ENCODE measurements at regions not wholly inside any gene's neighbourhood (a gene's known extent, or its start where the extent isn't known, plus 50 kb on each side); places are given as distances from the start of the nearest gene placed in this dataset.

- Mint-ChIP-seq H3K27ac (no peak overlapping the region), H3K36me3 (no peaks in the 10 kb centered on the region), H3K27me3 (ENCODE audit: low read depth in 2 of 2) (peaks cover 50 to 89% of the 10 kb centered on the region in 2 donors), H3K4me3 (no peak overlapping the region), H3K4me1 (peaks cover 14 to 18% of the 10 kb centered on the region in 2 donors), H3K9me3 (no peaks in the 10 kb centered on the region)
- peaks cover 6% of the 10 kb centered on the region for H3K4me1 ChIP-seq (ENCODE audit: control insufficient read depth, insufficient read depth, low read length)
- no peak overlapping the region for H3K27ac ChIP-seq (ENCODE audit: low read length)
- intact Hi-C loops (cut with micrococcal nuclease): no loop called here
- ATAC-seq (no peak), DNase-seq (no peak)
- 72% methylated on average over 6 of the region's 7 CpGs for WGBS (ENCODE audit: insufficient coverage)
- H3K27me3 ChIP-seq (ENCODE audit: control insufficient read depth, insufficient read depth, low read length): peaks cover 34% of the 10 kb centered on the region
- H3K4me3 ChIP-seq (ENCODE audit: low read length): no peak overlapping the region
- H3K36me3 ChIP-seq (ENCODE audit: control insufficient read depth, insufficient read depth, low read length): no peaks in the 10 kb centered on the region
- no peaks in the 10 kb centered on the region for H3K9me3 ChIP-seq (ENCODE audit: control insufficient read depth, insufficient read depth, low read length)
- no peak for TF ChIP-seq CTCF (IDR thresholded peaks at IDR 0.05)
These were observed 65.1 kb upstream of the BET1 start for GRCh38 chr7:94069162-94069739.

- H3K4me1 ChIP-seq (ENCODE audit: control insufficient read depth, insufficient read depth, low read length): no peaks in the 10 kb centered on the region
- no peaks in the 10 kb centered on the region for H3K4me1 Mint-ChIP-seq
- no peaks in the 10 kb centered on the region for H3K36me3 Mint-ChIP-seq
- no peak for TF ChIP-seq CTCF (IDR thresholded peaks at IDR 0.05)
- no peaks in the 10 kb centered on the region for H3K36me3 ChIP-seq (ENCODE audit: control insufficient read depth, insufficient read depth, low read length)
- H3K27me3 Mint-ChIP-seq (ENCODE audit: low read depth in 2 of 2): peaks cover 35 to 72% of the 10 kb centered on the region in 2 donors
- no peak overlapping the region for H3K27ac ChIP-seq (ENCODE audit: low read length)
- no peak overlapping the region for H3K4me3 ChIP-seq (ENCODE audit: low read length)
- H3K9me3 ChIP-seq (ENCODE audit: control insufficient read depth, insufficient read depth, low read length): no peaks in the 10 kb centered on the region
- no peaks in the 10 kb centered on the region for H3K9me3 Mint-ChIP-seq
- no peak overlapping the region for H3K27ac Mint-ChIP-seq
- intact Hi-C loops (cut with micrococcal nuclease): no loop called here
- no peak overlapping the region for H3K4me3 Mint-ChIP-seq
- 92% methylated on average over 5 of the region's 5 CpGs for WGBS (ENCODE audit: insufficient coverage)
- peaks cover 4% of the 10 kb centered on the region for H3K27me3 ChIP-seq (ENCODE audit: control insufficient read depth, insufficient read depth, low read length)
- no peak for ATAC-seq
- DNase-seq: no peak
These were observed 76.4 kb upstream of the BET1 start for GRCh38 chr7:94080551-94080950.

GRCh38 chr7:94082126-94082525 lies 78.0 kb upstream of the BET1 start:
- Histone ChIP-seq H3K9me3 (ENCODE audit: control insufficient read depth, insufficient read depth, low read length) (no peaks in the 10 kb centered on the region), H3K4me3 (ENCODE audit: low read length) (no peak overlapping the region), H3K27me3 (ENCODE audit: control insufficient read depth, insufficient read depth, low read length) (peaks cover 4% of the 10 kb centered on the region), H3K36me3 (ENCODE audit: control insufficient read depth, insufficient read depth, low read length) (no peaks in the 10 kb centered on the region), H3K27ac (ENCODE audit: low read length) (no peak overlapping the region), H3K4me1 (ENCODE audit: control insufficient read depth, insufficient read depth, low read length) (no peaks in the 10 kb centered on the region)
- no peak overlapping the region for H3K27ac Mint-ChIP-seq
- DNase-seq (no peak), ATAC-seq (no peak)
- peaks cover 39 to 78% of the 10 kb centered on the region in 2 donors for H3K27me3 Mint-ChIP-seq (ENCODE audit: low read depth in 2 of 2)
- intact Hi-C loops (cut with micrococcal nuclease): no loop called here
- H3K36me3 Mint-ChIP-seq: no peaks in the 10 kb centered on the region
- no peak overlapping the region for H3K4me3 Mint-ChIP-seq
- H3K4me1 Mint-ChIP-seq: no peaks in the 10 kb centered on the region
- H3K9me3 Mint-ChIP-seq: no peaks in the 10 kb centered on the region
- no peak for TF ChIP-seq CTCF (IDR thresholded peaks at IDR 0.05)

Data from natural killer cell (primary cell).